ENCODE measurements at regions not wholly inside any gene's neighbourhood (a gene's known extent, or its start where the extent isn't known, plus 50 kb on each side); places are given as distances from the start of the nearest gene placed in this dataset.

DNA sequence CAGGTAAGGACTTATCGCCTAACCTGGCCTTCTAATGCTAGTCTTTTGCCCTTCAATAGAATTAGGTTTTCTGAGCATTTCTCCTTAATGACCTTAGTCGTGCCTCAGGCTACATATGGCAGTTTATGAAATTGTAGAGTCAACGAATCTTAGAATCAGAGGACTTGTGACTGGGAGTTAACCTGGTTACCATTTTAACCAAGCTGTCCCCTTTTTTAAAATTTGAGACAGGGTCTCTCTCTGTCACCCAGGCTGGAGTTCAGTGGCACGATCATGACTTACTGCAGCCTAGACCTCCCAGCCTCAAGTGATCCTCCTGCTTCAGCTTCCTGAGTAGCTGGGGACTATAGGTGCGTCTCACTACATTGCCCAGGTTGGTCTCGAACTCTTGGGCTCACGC, 53.5 kb upstream of the DMRTB1 start:
- peaks cover 1% of the 10 kb centered on the region in 2 experiments; a peak in 2 of 4 replicates for H3K27me3 ChIP-seq (replicated peaks in 1 of 2; ENCODE audit: control insufficient read depth in 2 of 2, insufficient read depth in 2 of 2, low read length in 1 of 2)
- 37% methylated on average over 7 of the region's 7 CpGs for WGBS (ENCODE audit: insufficient coverage, insufficient replicate concordance, low lambda C conversion rate, missing lambda C conversion rate)
- CTCF ChIA-PET: interaction anchor here (1.3 to 5.5 kb wide), 5 partner anchors 8 to 128 kb away, joined by 3 to 46 read pairs (median 11); no protein-coding TSS in a partner anchor
- RAD21 ChIA-PET (ENCODE audit: unreplicated experiment): interaction anchor here (1.5 kb wide), 1 partner anchor 12 kb away, joined by 5 read pairs; no protein-coding TSS in a partner anchor
- H2AFZ ChIP-seq (ENCODE audit: control insufficient read depth, low read depth, low read length): no peak overlapping the region
- H4K20me1 ChIP-seq (ENCODE audit: control insufficient read depth, insufficient read depth): no peaks in the 10 kb centered on the region
- no peak for ATAC-seq
- SMC1A ChIA-PET (ENCODE audit: uncharacterized antibody, unreplicated experiment): interaction anchor here (1.1 to 2.6 kb wide), 3 partner anchors 8 to 114 kb away, joined by 3 to 12 read pairs (median 5); no protein-coding TSS in a partner anchor
- no peaks in the 10 kb centered on the region for H3K36me3 ChIP-seq (ENCODE audit: control insufficient read depth in 2 of 2, insufficient read depth in 2 of 2, low read length in 1 of 2)
- H3K4me1 ChIP-seq (ENCODE audit: control insufficient read depth, insufficient read depth, low read length): peaks cover 22% of the 10 kb centered on the region
- no peak overlapping the region for H3K9ac ChIP-seq (ENCODE audit: control insufficient read depth, insufficient read depth, low read length)
- H3K4me2 ChIP-seq (ENCODE audit: control insufficient read depth, insufficient read depth): no peak overlapping the region
- POLR2A ChIA-PET: interaction anchor here (1.2 kb wide), 1 partner anchor 8 kb away, joined by 3 read pairs; no protein-coding TSS in a partner anchor
- FAIRE-seq: no peak
- no peaks in the 10 kb centered on the region for H3K9me3 ChIP-seq (replicated peaks; ENCODE audit: control insufficient read depth, insufficient read depth, low read length)
- in situ Hi-C loops (cut with MboI): no loop called here
- no peak overlapping the region for H3K27ac ChIP-seq (ENCODE audit: control insufficient read depth, insufficient read depth)
- BruUV-seq (replicated peaks): no TSS peak
- intact Hi-C loops (cut with micrococcal nuclease; ENCODE audit: unreplicated experiment): no loop called here
- no peak overlapping the region for H3K4me3 ChIP-seq
- TF ChIP-seq FOS (IDR thresholded peaks at IDR 0.05; ENCODE audit: borderline replicate concordance, extremely low read depth, insufficient read length) (no peak), IKZF1 (conservative IDR thresholded peaks at IDR 0.05) (no peak), SP1 (IDR thresholded peaks at IDR 0.05; ENCODE audit: low read depth, low read length) (no peak), CHD1 (IDR thresholded peaks at IDR 0.05; ENCODE audit: low read depth, low read length) (no peak)
- TF ChIP-seq, protein P1, sequence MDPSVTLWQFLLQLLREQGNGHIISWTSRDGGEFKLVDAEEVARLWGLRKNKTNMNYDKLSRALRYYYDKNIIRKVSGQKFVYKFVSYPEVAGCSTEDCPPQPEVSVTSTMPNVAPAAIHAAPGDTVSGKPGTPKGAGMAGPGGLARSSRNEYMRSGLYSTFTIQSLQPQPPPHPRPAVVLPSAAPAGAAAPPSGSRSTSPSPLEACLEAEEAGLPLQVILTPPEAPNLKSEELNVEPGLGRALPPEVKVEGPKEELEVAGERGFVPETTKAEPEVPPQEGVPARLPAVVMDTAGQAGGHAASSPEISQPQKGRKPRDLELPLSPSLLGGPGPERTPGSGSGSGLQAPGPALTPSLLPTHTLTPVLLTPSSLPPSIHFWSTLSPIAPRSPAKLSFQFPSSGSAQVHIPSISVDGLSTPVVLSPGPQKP (IDR thresholded peaks at IDR 0.05; ENCODE audit: low read depth, low read length): no peak
- TF ChIP-seq, protein P2, sequence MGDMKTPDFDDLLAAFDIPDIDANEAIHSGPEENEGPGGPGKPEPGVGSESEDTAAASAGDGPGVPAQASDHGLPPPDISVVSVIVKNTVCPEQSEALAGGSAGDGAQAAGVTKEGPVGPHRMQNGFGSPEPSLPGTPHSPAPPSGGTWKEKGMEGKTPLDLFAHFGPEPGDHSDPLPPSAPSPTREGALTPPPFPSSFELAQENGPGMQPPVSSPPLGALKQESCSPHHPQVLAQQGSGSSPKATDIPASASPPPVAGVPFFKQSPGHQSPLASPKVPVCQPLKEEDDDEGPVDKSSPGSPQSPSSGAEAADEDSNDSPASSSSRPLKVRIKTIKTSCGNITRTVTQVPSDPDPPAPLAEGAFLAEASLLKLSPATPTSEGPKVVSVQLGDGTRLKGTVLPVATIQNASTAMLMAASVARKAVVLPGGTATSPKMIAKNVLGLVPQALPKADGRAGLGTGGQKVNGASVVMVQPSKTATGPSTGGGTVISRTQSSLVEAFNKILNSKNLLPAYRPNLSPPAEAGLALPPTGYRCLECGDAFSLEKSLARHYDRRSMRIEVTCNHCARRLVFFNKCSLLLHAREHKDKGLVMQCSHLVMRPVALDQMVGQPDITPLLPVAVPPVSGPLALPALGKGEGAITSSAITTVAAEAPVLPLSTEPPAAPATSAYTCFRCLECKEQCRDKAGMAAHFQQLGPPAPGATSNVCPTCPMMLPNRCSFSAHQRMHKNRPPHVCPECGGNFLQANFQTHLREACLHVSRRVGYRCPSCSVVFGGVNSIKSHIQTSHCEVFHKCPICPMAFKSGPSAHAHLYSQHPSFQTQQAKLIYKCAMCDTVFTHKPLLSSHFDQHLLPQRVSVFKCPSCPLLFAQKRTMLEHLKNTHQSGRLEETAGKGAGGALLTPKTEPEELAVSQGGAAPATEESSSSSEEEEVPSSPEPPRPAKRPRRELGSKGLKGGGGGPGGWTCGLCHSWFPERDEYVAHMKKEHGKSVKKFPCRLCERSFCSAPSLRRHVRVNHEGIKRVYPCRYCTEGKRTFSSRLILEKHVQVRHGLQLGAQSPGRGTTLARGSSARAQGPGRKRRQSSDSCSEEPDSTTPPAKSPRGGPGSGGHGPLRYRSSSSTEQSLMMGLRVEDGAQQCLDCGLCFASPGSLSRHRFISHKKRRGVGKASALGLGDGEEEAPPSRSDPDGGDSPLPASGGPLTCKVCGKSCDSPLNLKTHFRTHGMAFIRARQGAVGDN (IDR thresholded peaks at IDR 0.05): no peak
- H3K79me2 ChIP-seq (ENCODE audit: control insufficient read depth, insufficient read depth, low read length): no peaks in the 10 kb centered on the region
- no peak for DNase-seq (ENCODE audit: low read depth, low spot score)
